Activated B cell treated with CpG ODN at 0.5 μM for 24 hours (primary cell): ENCODE measurements at regions not wholly inside any gene's neighbourhood (a gene's known extent, or its start where the extent isn't known, plus 50 kb on each side); places are given as distances from the start of the nearest gene placed in this dataset.
"Not testable (repeated sequence)": the region's sequence is repeated elsewhere in the genome, so short reads cannot be mapped to it uniquely, and the experiment has no call there.

Experiments used
- ATAC-seq: fragments of 200-7000 bp; cut with Tn5 transposase; one replicate; pipeline ENCODE4 v1.10.0; 2021; ENCODE audit warnings: low read depth, mild to moderate bottlenecking, moderate library complexity
- CTCF ChIA-PET: fragments of 350-600 bp; sonication (Branson Sonifier 250); formaldehyde crosslinking; loops from one replicate; lab custom pipeline; 2021; ENCODE audit warnings: antibody characterized with exemption; lab: Charles Lee
- POLR2A ChIA-PET: fragments of 350-600 bp; sonication (Branson Sonifier 250); formaldehyde crosslinking; loops from one replicate; lab custom pipeline; 2021; ENCODE audit warnings: antibody characterized with exemption; lab: Charles Lee
- DNase-seq: peaks from one replicate; pipeline ENCODE4 v3.0.0; 2022
- H3K27ac Mint-ChIP-seq: one replicate; pipeline ENCODE4 v1.8.0; 2020; ENCODE audit warnings: mixed read lengths
- H3K27me3 Mint-ChIP-seq: one replicate; pipeline ENCODE4 v1.8.0; 2021; ENCODE audit warnings: mixed read lengths
- H3K36me3 Mint-ChIP-seq: one replicate; pipeline ENCODE4 v1.8.0; 2021; ENCODE audit warnings: low read depth, mixed read lengths
- H3K4me1 Mint-ChIP-seq: one replicate; pipeline ENCODE4 v1.8.0; 2021; ENCODE audit warnings: mixed read lengths
- H3K4me3 Mint-ChIP-seq: one replicate; pipeline ENCODE4 v1.8.0; 2020; ENCODE audit warnings: mild to moderate bottlenecking, mixed read lengths
- H3K9me3 Mint-ChIP-seq: one replicate; pipeline ENCODE4 v1.8.0; 2020; ENCODE audit warnings: mixed read lengths
- intact Hi-C: fragments of 100-400 bp; cut with micrococcal nuclease; formaldehyde crosslinking; loops from one replicate; pipeline ENCODE4 v1.15.1; 2024
- TF ChIP-seq, protein P1 (sequence below): fragments of 200-600 bp; IDR thresholded peaks from one replicate; pipeline ENCODE4 v1.8.0; 2022; ENCODE audit warnings: antibody characterized with exemption, mild to moderate bottlenecking

DNA sequence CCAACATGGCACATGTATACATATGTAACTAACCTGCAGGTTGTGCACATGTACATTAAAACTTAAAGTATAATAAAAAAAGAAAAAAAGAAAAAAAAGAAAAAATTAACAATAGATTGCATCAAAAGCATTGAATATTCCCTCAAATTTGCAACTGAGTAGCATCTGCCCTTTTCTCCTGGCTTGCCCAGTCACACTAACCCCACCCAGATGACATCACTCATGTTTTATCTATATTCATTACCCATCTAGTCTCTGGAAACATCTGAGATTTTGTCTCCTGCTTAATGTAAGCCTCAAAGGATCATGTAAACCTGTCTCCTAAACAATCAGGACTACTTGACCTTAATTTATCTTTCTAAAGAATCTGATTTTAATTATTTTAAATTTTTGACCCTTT is 706.8 kb downstream of the CD109 start:
- no peak for ATAC-seq

DNA sequence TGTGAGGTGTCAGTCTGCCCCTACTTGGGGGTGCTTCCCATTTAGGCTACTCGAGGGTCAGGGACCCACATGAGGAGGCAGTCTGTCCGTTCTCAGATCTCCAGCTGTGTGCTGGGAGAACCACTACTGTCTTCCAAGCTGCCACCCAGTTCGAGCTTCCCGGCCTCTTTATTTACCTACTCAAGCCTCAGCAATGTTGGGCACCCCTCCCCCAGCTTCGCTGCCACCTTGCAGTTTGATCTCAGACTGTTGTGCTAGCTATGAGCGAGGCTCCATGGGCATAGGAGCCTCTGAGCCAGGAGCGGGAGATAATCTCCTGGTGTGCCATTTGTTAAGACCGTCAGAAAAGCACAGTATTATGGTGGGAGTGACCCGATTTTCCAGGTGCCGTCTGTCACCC is 682.4 kb downstream of the CD109 start:
- POLR2A ChIA-PET, H3K36me3 Mint-ChIP-seq, H3K27me3 Mint-ChIP-seq, H3K27ac Mint-ChIP-seq, H3K9me3 Mint-ChIP-seq, ATAC-seq, CTCF ChIA-PET, DNase-seq, H3K4me3 Mint-ChIP-seq, intact Hi-C loops, H3K4me1 Mint-ChIP-seq: not testable (repeated sequence)

More for the DNA sequence above, 706.8 kb downstream of the CD109 start:
- no peak overlapping the region for H3K27ac Mint-ChIP-seq
- no peaks in the 10 kb centered on the region for H3K27me3 Mint-ChIP-seq
- POLR2A ChIA-PET, result no interaction called here
- H3K4me3 Mint-ChIP-seq, result no peak overlapping the region
- no peak for DNase-seq
- intact Hi-C loops, result no loop called here
- no peaks in the 10 kb centered on the region for H3K36me3 Mint-ChIP-seq
- CTCF ChIA-PET, result no interaction called here
- no peaks in the 10 kb centered on the region for H3K4me1 Mint-ChIP-seq
- TF ChIP-seq, protein P1, sequence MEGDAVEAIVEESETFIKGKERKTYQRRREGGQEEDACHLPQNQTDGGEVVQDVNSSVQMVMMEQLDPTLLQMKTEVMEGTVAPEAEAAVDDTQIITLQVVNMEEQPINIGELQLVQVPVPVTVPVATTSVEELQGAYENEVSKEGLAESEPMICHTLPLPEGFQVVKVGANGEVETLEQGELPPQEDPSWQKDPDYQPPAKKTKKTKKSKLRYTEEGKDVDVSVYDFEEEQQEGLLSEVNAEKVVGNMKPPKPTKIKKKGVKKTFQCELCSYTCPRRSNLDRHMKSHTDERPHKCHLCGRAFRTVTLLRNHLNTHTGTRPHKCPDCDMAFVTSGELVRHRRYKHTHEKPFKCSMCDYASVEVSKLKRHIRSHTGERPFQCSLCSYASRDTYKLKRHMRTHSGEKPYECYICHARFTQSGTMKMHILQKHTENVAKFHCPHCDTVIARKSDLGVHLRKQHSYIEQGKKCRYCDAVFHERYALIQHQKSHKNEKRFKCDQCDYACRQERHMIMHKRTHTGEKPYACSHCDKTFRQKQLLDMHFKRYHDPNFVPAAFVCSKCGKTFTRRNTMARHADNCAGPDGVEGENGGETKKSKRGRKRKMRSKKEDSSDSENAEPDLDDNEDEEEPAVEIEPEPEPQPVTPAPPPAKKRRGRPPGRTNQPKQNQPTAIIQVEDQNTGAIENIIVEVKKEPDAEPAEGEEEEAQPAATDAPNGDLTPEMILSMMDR, result no peak
- H3K9me3 Mint-ChIP-seq, result no peaks in the 10 kb centered on the region

DNA sequence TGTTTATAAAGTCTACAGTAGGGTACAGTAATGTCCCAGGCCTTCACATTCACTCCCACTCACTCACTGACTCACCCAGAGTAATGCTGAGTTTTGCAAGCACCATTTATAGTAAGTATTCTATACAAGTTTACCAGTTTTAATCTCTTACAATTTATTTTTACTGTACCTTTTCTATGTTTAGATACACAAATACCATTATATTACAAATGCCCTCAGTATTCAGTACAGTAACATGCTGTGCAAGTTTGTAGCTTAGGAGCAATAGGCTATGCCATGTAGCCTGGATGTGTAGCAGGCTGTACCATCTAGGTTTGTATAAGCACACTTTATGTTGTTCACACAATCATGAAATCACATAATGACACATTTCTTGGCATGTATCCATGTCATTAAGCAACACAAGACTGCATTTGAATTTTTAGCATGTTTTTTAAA is 673.6 kb downstream of the CD109 start:
- Mint-ChIP-seq H3K4me1 (no peaks in the 10 kb centered on the region), H3K27me3 (no peaks in the 10 kb centered on the region), H3K36me3 (no peaks in the 10 kb centered on the region), H3K27ac (no peak overlapping the region), H3K4me3 (no peak overlapping the region), H3K9me3 (no peaks in the 10 kb centered on the region)
- intact Hi-C loops, result no loop called here
- TF ChIP-seq, protein P1, result no peak
- ChIA-PET CTCF (no interaction called here), POLR2A (no interaction called here)
- no peak for ATAC-seq
- no peak for DNase-seq

DNA sequence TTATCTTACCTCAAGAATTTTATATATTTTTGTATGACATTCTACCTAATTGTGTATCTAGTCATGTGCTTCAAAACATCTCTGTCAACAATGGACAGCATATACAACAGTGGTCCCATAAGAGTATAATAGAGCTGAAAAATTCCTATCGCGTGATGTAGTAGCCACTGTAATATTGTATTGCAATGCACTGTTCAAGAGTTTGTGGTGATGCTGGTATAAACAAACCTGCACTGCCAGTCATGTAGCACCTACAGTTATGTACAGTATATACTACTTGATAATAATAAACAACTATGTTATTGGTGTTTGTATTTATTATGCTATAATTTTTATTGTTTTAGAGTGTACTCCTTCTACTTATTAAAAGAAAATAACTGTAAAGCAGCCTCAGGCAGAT is 672.7 kb downstream of the CD109 start:
- DNase-seq (no peak), ATAC-seq (no peak)
- ChIA-PET CTCF (no interaction called here), POLR2A (no interaction called here)
- Mint-ChIP-seq H3K27ac (no peak overlapping the region), H3K4me3 (no peak overlapping the region), H3K27me3 (no peaks in the 10 kb centered on the region), H3K9me3 (no peaks in the 10 kb centered on the region), H3K36me3 (no peaks in the 10 kb centered on the region), H3K4me1 (no peaks in the 10 kb centered on the region)
- TF ChIP-seq, protein P1, result no peak
- intact Hi-C loops, result no loop called here

DNA sequence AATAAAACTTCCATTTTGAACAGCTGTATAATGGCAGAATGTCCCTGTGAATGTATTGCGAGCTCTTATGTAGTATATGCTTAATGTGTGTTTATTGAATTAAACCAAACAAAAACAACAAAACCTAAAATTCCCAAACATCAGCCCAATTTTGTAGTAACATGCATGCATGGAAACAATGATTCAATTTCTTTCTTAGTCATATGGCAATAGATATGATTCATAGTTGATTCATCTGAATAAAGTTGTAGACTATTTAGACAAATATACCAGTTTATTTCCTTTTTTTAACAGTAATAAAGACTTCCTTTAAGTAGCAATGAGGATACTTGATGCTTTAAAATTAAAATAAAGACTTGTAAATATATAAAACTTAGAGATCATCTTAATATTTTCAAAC is 670.6 kb downstream of the CD109 start:
- ATAC-seq (no peak), DNase-seq (no peak)
- ChIA-PET POLR2A (no interaction called here), CTCF (no interaction called here)
- no peak overlapping the region for H3K4me3 Mint-ChIP-seq
- H3K4me1 Mint-ChIP-seq, result no peaks in the 10 kb centered on the region
- H3K27ac Mint-ChIP-seq, result no peak overlapping the region
- TF ChIP-seq, protein P1, result no peak
- intact Hi-C loops, result no loop called here
- no peaks in the 10 kb centered on the region for H3K27me3 Mint-ChIP-seq
- no peaks in the 10 kb centered on the region for H3K9me3 Mint-ChIP-seq
- H3K36me3 Mint-ChIP-seq, result no peaks in the 10 kb centered on the region

DNA sequence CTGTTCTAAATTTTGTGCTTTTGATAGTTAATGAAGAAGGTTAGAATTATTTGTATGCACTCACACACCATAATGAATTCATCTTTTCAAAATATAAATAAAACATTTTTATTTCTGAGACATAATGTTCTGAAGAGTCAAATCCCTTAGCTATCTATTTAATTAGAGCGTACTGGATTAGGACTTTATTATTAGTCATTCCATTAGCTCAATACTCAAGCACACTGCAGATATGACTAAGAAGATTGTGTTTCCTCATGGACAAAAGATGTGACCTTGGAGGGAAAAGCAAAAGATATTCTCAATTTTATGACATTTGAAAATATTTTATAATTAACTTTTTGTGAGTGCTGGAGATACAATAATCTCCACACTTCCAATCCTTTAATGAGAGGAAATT is 666.4 kb downstream of the CD109 start:
- intact Hi-C loops, result no loop called here

More for the DNA sequence above, 666.4 kb downstream of the CD109 start:
- no peaks in the 10 kb centered on the region for H3K4me1 Mint-ChIP-seq
- ChIA-PET CTCF (no interaction called here), POLR2A (no interaction called here)
- TF ChIP-seq, protein P1, result no peak
- no peak overlapping the region for H3K27ac Mint-ChIP-seq
- H3K9me3 Mint-ChIP-seq, result no peaks in the 10 kb centered on the region
- no peaks in the 10 kb centered on the region for H3K27me3 Mint-ChIP-seq
- no peak overlapping the region for H3K4me3 Mint-ChIP-seq
- no peaks in the 10 kb centered on the region for H3K36me3 Mint-ChIP-seq
- DNase-seq, result no peak
- no peak for ATAC-seq
